22Rv1 (cell line): ENCODE measurements at regions not wholly inside any gene's neighbourhood (a gene's known extent, or its start where the extent isn't known, plus 50 kb on each side); places are given as distances from the start of the nearest gene placed in this dataset.

Experiments
- H3K27ac ChIP-seq: fragments of 450-650 bp; 2 replicates; pipeline ENCODE4 v1.5.1; 2017
- ZFX ChIP-seq: fragments of 450-650 bp; IDR thresholded peaks from 2 replicates; pipeline ENCODE4 v1.6.1; 2017; ENCODE audit warnings: antibody characterized with exemption, borderline replicate concordance
- TF ChIP-seq, protein P1 (sequence below): fragments of 450-650 bp; IDR thresholded peaks from 2 replicates; pipeline ENCODE4 v1.5.1; 2017; ENCODE audit warnings: mild to moderate bottlenecking

DNA sequence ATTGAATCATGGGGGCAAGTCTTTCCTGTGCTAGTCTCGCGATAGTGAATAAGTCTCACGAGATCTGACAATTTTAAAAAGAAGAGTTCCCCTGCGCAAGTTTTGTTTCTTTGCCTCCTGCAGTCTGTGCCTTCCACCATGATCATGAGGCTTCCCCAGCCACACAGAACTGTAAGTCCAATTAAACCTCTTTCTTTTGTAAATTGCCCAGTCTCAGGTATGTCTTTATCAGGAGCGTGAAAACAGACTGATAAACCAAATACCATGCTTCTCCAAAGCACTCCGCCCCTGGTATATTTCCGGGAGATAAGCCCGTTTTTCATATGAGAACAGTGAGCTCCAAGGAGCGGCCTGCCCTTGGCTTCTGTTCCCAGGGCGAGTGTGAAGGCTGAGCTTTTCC is 118.9 kb downstream of the EVX1 start:
- no peak overlapping the region for H3K27ac ChIP-seq
- TF ChIP-seq, protein P1, sequence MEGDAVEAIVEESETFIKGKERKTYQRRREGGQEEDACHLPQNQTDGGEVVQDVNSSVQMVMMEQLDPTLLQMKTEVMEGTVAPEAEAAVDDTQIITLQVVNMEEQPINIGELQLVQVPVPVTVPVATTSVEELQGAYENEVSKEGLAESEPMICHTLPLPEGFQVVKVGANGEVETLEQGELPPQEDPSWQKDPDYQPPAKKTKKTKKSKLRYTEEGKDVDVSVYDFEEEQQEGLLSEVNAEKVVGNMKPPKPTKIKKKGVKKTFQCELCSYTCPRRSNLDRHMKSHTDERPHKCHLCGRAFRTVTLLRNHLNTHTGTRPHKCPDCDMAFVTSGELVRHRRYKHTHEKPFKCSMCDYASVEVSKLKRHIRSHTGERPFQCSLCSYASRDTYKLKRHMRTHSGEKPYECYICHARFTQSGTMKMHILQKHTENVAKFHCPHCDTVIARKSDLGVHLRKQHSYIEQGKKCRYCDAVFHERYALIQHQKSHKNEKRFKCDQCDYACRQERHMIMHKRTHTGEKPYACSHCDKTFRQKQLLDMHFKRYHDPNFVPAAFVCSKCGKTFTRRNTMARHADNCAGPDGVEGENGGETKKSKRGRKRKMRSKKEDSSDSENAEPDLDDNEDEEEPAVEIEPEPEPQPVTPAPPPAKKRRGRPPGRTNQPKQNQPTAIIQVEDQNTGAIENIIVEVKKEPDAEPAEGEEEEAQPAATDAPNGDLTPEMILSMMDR = no peak
- TF ChIP-seq ZFX = no peak

DNA sequence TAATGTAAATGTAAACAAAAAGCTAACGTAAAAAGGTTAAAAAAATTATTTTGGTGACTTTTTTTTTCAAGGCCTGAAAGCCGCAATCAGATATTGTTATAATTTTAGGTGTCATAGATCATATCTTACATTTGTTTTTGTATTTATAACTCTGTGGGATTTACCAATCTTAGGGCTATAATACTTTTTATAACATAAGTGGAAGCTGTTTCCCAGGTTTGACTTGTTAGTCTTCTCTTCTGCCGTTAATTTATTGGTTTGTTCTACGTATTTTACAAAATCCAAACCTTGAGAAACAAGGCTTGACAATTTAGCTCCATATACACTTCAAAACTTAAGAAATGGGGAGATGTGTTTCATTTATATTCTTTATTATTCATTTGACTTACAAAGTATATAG is 119.4 kb downstream of the EVX1 start:
- TF ChIP-seq ZFX = no peak
- TF ChIP-seq, protein P1 = no peak
- H3K27ac ChIP-seq = no peak overlapping the region

DNA sequence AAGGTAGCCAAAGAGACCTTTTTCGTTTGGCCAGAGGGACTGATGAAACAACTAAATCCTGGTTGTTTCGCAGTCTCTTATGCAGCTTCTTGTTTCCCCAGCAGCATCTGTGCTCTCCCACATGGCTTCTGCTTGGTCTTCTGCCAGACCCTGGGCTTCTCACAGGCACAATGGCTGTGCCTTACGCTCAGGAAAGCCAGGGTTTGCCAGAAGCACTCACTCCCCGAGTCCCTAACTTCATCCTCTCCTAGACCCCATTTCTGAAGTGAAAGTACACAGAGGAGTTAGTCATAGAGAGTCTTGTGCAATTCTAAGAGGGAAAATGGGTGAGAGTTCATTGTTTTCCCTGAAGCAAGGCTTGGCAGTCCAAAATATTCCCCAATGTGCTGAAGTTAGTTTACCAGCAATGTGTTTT is 121.7 kb downstream of the EVX1 start:
- TF ChIP-seq, protein P1 = no peak
- no peak for TF ChIP-seq ZFX

DNA sequence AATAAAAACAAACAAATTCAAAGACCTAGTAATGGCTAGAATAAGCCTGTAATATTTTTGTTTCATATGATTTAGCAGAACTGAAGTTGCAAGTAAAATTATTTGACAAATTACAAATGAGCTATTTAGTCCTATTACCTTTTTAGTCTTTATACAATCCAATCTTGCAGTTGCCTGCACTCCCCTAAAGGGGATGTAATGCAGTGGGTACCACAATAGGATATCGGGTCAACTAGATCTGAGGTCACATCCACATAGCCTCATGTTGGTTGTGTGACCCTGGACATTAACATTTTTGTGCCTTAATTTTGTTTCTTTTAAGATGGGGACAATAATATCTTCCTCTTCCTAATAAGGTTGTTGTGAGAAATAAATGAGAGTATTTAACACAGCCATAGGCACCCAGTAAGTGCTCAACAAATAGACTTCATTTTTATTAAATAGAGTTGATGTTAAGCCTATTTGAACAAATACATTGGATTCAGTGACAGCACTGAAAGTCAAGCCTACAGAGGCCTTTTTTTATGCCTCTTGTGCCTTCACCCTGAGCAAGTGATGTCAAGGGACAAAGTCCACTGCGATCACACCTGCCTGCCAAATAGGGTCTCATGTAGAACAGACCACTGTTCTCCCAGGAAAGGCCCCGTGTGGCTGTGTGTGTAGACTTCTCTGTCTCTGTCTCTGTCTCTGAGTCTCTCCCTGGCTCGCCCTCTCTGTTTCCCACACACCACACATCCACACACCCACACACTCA is 124.8 kb downstream of the EVX1 start:
- TF ChIP-seq, protein P1 = no peak
- TF ChIP-seq ZFX = no peak
- H3K27ac ChIP-seq = no peak overlapping the region

More for the DNA sequence above, 121.7 kb downstream of the EVX1 start:
- no peak overlapping the region for H3K27ac ChIP-seq

DNA sequence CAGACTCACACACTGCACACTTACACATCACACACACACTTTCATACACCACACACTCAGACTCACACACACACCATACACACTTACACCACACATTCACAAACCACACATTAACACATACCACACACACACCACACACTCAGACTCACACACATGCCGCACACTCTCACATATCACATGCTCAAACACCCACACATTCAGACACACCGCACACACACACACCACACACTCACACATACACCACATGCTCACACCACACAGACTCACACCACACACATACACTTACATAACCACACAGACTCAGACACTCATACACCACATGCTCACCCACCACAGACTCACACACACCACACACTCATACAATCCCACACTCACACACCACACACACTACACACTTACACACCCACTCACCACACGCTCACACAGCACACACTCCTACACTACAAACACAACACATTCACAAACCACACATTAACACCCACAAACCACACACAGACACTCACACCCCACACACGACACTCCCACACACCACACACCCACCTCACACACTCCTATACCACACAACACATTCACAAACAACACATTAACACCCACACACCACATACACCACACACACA is 125.4 kb downstream of the EVX1 start:
- TF ChIP-seq, protein P1 = no peak
- no peak for TF ChIP-seq ZFX
- no peak overlapping the region for H3K27ac ChIP-seq

DNA sequence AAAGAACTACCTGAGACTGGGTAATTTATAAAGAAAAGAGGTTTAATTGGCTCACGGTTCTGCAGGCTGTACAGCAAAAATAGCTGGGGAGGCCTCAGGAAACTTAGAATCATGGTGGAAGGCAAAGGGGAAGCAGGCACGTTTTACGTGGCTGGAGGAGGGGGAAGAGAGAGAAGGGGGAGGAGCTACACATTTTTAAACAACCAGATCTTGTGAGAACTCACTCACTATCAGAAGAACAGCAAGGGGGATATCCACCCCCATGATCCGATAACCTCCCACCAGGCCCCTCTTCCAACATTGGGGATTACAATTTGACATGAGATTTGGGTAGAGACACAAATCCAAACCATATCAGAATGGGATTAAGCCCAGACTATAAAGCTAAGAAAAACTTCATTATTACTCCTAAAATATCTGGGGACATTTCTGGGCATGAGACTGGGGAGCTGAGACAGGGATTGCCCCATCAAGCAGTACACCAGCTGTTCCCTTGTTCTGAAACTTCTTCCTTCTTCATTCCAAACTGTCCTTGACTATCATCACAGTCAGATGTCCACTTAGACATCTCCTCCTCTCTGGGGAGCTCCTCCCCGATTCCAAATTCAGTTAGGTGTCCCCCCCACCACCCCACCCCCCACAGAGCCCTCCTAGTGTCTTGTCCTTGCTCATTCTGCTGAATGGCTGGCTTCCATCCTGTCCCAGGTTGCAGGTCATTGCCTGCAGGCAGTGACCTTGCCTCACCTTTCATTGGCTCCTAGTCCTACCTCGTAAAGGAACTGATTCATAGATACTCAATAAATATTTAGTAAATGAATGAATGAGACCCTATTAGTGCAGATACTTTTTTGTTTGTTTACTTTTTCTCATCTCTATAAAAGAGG is 132.6 kb downstream of the EVX1 start:
- H3K27ac ChIP-seq = no peak overlapping the region
- TF ChIP-seq ZFX = no peak
- TF ChIP-seq, protein P1 = no peak
